IMR-90 (cell line): ENCODE measurements at regions not wholly inside any gene's neighbourhood (a gene's known extent, or its start where the extent isn't known, plus 50 kb on each side); places are given as distances from the start of the nearest gene placed in this dataset.

Experiments used
- BHLHE40 ChIP-seq: fragments of 150-350 bp; IDR thresholded peaks from 2 replicates; pipeline ENCODE4 v1.6.1; 2016; ENCODE audit warnings: mild to moderate bottlenecking, low read depth, low read length
- CTCF ChIP-seq: conservative IDR thresholded peaks from 2 replicates; pipeline ENCODE4 v1.5.1; 2012; ENCODE audit warnings: mild to moderate bottlenecking, low read depth, low read length, improper control_type of control experiment
- ELK1 ChIP-seq: fragments of 150-350 bp; IDR thresholded peaks from 2 replicates; pipeline ENCODE4 v1.6.1; 2016; ENCODE audit warnings: low read depth, mild to moderate bottlenecking, low read length, moderate library complexity, borderline replicate concordance
- FOS ChIP-seq: fragments of 150-350 bp; IDR thresholded peaks from 2 replicates; pipeline ENCODE4 v1.6.1; 2016; ENCODE audit warnings: low read depth, low read length
- MAZ ChIP-seq: IDR thresholded peaks from 2 replicates; pipeline ENCODE4 v1.6.1; 2012; ENCODE audit warnings: low read depth, mild to moderate bottlenecking, low read length, improper control_type of control experiment, moderate library complexity, borderline replicate concordance
- MXI1 ChIP-seq: IDR thresholded peaks from 2 replicates; pipeline ENCODE4 v1.6.1; 2012; ENCODE audit warnings: low read depth, mild to moderate bottlenecking, low read length, moderate library complexity, borderline replicate concordance
- POLR2A ChIP-seq: IDR thresholded peaks from 2 replicates; pipeline ENCODE4 v1.6.1; 2012; ENCODE audit warnings: mild to moderate bottlenecking, low read depth, low read length
- RAD21 ChIP-seq: IDR thresholded peaks from 2 replicates; pipeline ENCODE4 v1.6.1; 2012; ENCODE audit warnings: low read length, improper control_type of control experiment
- RCOR1 ChIP-seq: IDR thresholded peaks from 2 replicates; pipeline ENCODE4 v1.6.1; 2012; ENCODE audit warnings: mild to moderate bottlenecking, low read length, improper control_type of control experiment; ENCODE audit not compliant: insufficient replicate concordance
- SMC3 ChIP-seq: fragments of 150-350 bp; IDR thresholded peaks from 2 replicates; pipeline ENCODE4 v1.6.1; 2016; ENCODE audit warnings: low read depth, mild to moderate bottlenecking, antibody characterized with exemption, low read length, moderate library complexity
- TF ChIP-seq, protein P1 (sequence below): fragments of 150-350 bp; IDR thresholded peaks from 2 replicates; pipeline ENCODE4 v1.6.1; 2017; ENCODE audit warnings: mild to moderate bottlenecking, antibody characterized with exemption, low read length, low read depth

DNA sequence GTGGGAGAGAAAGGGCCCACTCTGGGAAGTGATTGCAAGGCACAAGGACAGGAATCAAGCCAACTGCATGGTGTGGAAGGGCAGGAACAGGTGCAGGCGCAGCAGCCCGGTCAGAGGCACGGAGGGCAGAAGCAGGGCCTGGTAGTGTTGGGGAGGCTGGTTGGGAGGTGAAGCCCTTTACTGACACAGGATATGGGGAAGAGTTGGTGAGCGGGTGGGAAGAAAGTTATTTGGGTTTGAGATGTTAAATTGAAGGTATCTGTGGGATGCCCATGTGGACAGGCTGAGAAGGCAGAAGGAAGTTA lies 83.6 kb upstream of the ABHD2 start:
- TF ChIP-seq RAD21 (no peak), CTCF (no peak), POLR2A (no peak), FOS (no peak), MXI1 (no peak), BHLHE40 (no peak), ELK1 (no peak), SMC3 (no peak), RCOR1 (no peak), MAZ (no peak)
- TF ChIP-seq, protein P1, sequence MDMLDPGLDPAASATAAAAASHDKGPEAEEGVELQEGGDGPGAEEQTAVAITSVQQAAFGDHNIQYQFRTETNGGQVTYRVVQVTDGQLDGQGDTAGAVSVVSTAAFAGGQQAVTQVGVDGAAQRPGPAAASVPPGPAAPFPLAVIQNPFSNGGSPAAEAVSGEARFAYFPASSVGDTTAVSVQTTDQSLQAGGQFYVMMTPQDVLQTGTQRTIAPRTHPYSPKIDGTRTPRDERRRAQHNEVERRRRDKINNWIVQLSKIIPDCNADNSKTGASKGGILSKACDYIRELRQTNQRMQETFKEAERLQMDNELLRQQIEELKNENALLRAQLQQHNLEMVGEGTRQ: no peak
